ENCODE measurements at regions not wholly inside any gene's neighbourhood (a gene's known extent, or its start where the extent isn't known, plus 50 kb on each side); places are given as distances from the start of the nearest gene placed in this dataset.

- DNase-seq (ENCODE audit: low read depth in 4 of 4, low spot score in 3 of 4), result no peak
Observed at GRCh38 chr2:144849612-144850011, 329.7 kb upstream of the ZEB2 start.

GRCh38 chr2:144848423-144848822 is 328.5 kb upstream of the ZEB2 start:
- no peak for DNase-seq (ENCODE audit: low read depth in 4 of 4, low spot score in 3 of 4)

- no peak for DNase-seq (ENCODE audit: low read depth in 4 of 4, low spot score in 3 of 4)
Observed at GRCh38 chr2:144847347-144848080, 327.6 kb upstream of the ZEB2 start.

- DNase-seq (ENCODE audit: low read depth in 4 of 4, low spot score in 3 of 4), result no peak
Observed at GRCh38 chr2:144836635-144837350, 316.9 kb upstream of the ZEB2 start.

- DNase-seq (ENCODE audit: low read depth in 4 of 4, low spot score in 3 of 4), result no peak
Observed at GRCh38 chr2:144835634-144836350, 315.9 kb upstream of the ZEB2 start.

- peak; percentile 36 to 46 (median 42) for DNase-seq (ENCODE audit: low read depth in 4 of 4, low spot score in 3 of 4)
Observed at GRCh38 chr2:144834998-144835633, 315.2 kb upstream of the ZEB2 start.

GRCh38 chr2:144834363-144834762 is 314.4 kb upstream of the ZEB2 start:
- DNase-seq (ENCODE audit: low read depth in 4 of 4, low spot score in 3 of 4), result no peak

GRCh38 chr2:144833075-144833637 is 313.2 kb upstream of the ZEB2 start:
- no peak for DNase-seq (ENCODE audit: low read depth in 4 of 4, low spot score in 3 of 4)

GRCh38 chr2:144832048-144832447 is 312.1 kb upstream of the ZEB2 start:
- DNase-seq (ENCODE audit: low read depth in 4 of 4, low spot score in 3 of 4), result no peak

- DNase-seq (ENCODE audit: low read depth in 4 of 4, low spot score in 3 of 4), result no peak
Observed at GRCh38 chr2:144830543-144830942, 310.6 kb upstream of the ZEB2 start.

- no peak for DNase-seq (ENCODE audit: low read depth in 4 of 4, low spot score in 3 of 4)
Observed at GRCh38 chr2:144827404-144827803, 307.5 kb upstream of the ZEB2 start.

GRCh38 chr2:144826105-144826504 is 306.2 kb upstream of the ZEB2 start:
- DNase-seq (ENCODE audit: low read depth in 4 of 4, low spot score in 3 of 4), result no peak

- no peak for DNase-seq (ENCODE audit: low read depth in 4 of 4, low spot score in 3 of 4)
Observed at GRCh38 chr2:144825331-144826020, 305.6 kb upstream of the ZEB2 start.

GRCh38 chr2:144824306-144825080 is 304.6 kb upstream of the ZEB2 start:
- no peak for DNase-seq (ENCODE audit: low read depth in 4 of 4, low spot score in 3 of 4)

- DNase-seq (ENCODE audit: low read depth in 4 of 4, low spot score in 3 of 4), result no peak
Observed at GRCh38 chr2:144822966-144823365, 303.0 kb upstream of the ZEB2 start.

GRCh38 chr2:144812288-144812687 is 292.4 kb upstream of the ZEB2 start:
- DNase-seq (ENCODE audit: low read depth in 4 of 4, low spot score in 3 of 4), result no peak

- no peak for DNase-seq (ENCODE audit: low read depth in 4 of 4, low spot score in 3 of 4)
Observed at GRCh38 chr2:144801766-144802165, 281.8 kb upstream of the ZEB2 start.

- DNase-seq (ENCODE audit: low read depth in 4 of 4, low spot score in 3 of 4), result no peak
Observed at GRCh38 chr2:144801325-144801724, 281.4 kb upstream of the ZEB2 start.

GRCh38 chr2:144798989-144799388 is 279.1 kb upstream of the ZEB2 start:
- DNase-seq (ENCODE audit: low read depth in 4 of 4, low spot score in 3 of 4), result no peak
